Esophagus muscularis mucosa (tissue), 4 donors: ENCODE measurements at regions not wholly inside any gene's neighbourhood (a gene's known extent, or its start where the extent isn't known, plus 50 kb on each side); places are given as distances from the start of the nearest gene placed in this dataset.

Source experiments
- DNase-seq: peaks from one replicate; pipeline ENCODE4 v3.0.0-alpha.2; 2017; ENCODE audit errors: extremely low spot score
- H3K27ac ChIP-seq, 4 donors: fragments of 200-600 bp; sonication (generic); replicated peaks in 1 of 4; 1 replicate in 3 of 4; 2 replicates in 1 of 4; pipeline ENCODE4 v1.5.1; 2016 to 2019; ENCODE audit warnings: mild to moderate bottlenecking in 1 of 4
- H3K27me3 ChIP-seq, 4 donors: fragments of 200-600 bp; sonication (generic); one replicate each; pipeline versions ENCODE4 v1.5.1 to v1.6.0; 2016 to 2019
- H3K36me3 ChIP-seq, 4 donors: fragments of 200-600 bp; sonication (generic); one replicate each; pipeline ENCODE4 v1.5.1; 2016 to 2019
- H3K4me1 ChIP-seq, 4 donors: fragments of 200-600 bp; sonication (generic); one replicate each; pipeline ENCODE4 v1.5.1; 2016 to 2019
- H3K4me3 ChIP-seq, 4 donors: fragments of 200-600 bp; sonication (generic); 1 replicate in 2 of 4; 2 replicates in 2 of 4; pipeline ENCODE4 v1.5.1; 2016 to 2019; ENCODE audit warnings: mild to moderate bottlenecking in 4 of 4, moderate library complexity in 1 of 4
- H3K9me3 ChIP-seq, 4 donors: fragments of 200-600 bp; sonication (generic); 1 replicate in 3 of 4; 2 replicates in 1 of 4; pipeline ENCODE4 v1.5.1; 2016 to 2019
- CTCF ChIP-seq, 3 experiments: fragments of 200-600 bp in 2 of 3; fragments of 450-650 bp in 1 of 3; sonication (generic) in 2 of 3; IDR thresholded peaks; one replicate each; pipeline ENCODE4 v1.5.1; 2017 to 2019; ENCODE audit warnings: antibody characterized with exemption in 3 of 3, mild to moderate bottlenecking in 2 of 3, moderate library complexity in 1 of 3
- EP300 ChIP-seq: sonication (generic); formaldehyde crosslinking; IDR thresholded peaks from one replicate; pipeline ENCODE4 v1.6.1; 2017; ENCODE audit warnings: antibody characterized with exemption
- POLR2A ChIP-seq: fragments of 450-650 bp; IDR thresholded peaks from one replicate; pipeline ENCODE4 v1.6.1; 2017; ENCODE audit warnings: antibody characterized with exemption, moderate library complexity, mild to moderate bottlenecking, low read depth
- POLR2AphosphoS5 ChIP-seq, 2 donors: sonication (generic); formaldehyde crosslinking; IDR thresholded peaks; one replicate each; pipeline ENCODE4 v1.6.1; 2017; ENCODE audit warnings: antibody characterized with exemption in 2 of 2
- WGBS: methylation state at CpG from one replicate; pipeline ENCODE4 v1.1.5; 2018; 5-methylcytosine and 5-hydroxymethylcytosine counted together
- intact Hi-C: fragments of 100-400 bp; cut with DNase I; formaldehyde crosslinking; loops from one replicate; pipeline ENCODE4 v1.15.1; 2023

DNA sequence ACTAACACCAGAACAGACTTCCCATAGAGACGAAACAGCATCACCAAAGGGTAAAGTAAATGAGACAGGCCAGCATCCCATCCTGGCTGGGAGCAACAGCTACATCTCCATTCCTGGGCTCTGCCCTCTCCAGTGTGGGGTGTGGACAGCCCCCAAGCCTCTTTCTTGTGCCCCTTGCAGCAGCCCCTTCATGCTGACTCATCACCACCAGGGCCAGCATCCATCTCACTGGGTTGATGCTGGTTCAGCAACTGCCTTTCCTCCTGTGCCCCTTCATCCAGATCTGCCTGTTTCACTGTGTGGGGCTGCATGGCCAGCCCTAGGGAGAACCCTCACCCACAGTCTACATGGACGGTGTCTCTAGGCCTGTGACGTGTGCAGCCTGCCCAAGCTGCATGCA is 569.1 kb upstream of the TBX3 start:
- intact Hi-C loops = no loop called here
- TF ChIP-seq POLR2A = no peak
- no peak for TF ChIP-seq EP300
- TF ChIP-seq POLR2AphosphoS5 (IDR thresholded peaks at IDR 0.05) = no peak
- no peak for TF ChIP-seq CTCF (IDR thresholded peaks at IDR 0.05)

GRCh38 chr12:115251727-115252126 is 567.8 kb upstream of the TBX3 start:
- Histone ChIP-seq H3K9me3 (no peaks in the 10 kb centered on the region), H3K27me3 (peaks cover 0 to 11% (median 0%) of the 10 kb centered on the region in 4 donors), H3K36me3 (no peaks in the 10 kb centered on the region), H3K4me3 (no peak overlapping the region), H3K27ac (no peak overlapping the region), H3K4me1 (no peaks in the 10 kb centered on the region)
- WGBS = 97% methylated on average over 4 of the region's 6 CpGs
- intact Hi-C loops = no loop called here
- DNase-seq = no peak
- TF ChIP-seq EP300 (no peak), POLR2AphosphoS5 (IDR thresholded peaks at IDR 0.05) (no peak), CTCF (IDR thresholded peaks at IDR 0.05) (no peak)

More for the DNA sequence above, 569.1 kb upstream of the TBX3 start:
- Histone ChIP-seq H3K4me3 (no peak overlapping the region), H3K9me3 (no peaks in the 10 kb centered on the region), H3K27ac (no peak overlapping the region), H3K36me3 (no peaks in the 10 kb centered on the region), H3K27me3 (peaks cover 0 to 11% (median 0%) of the 10 kb centered on the region in 4 donors), H3K4me1 (no peaks in the 10 kb centered on the region)
- DNase-seq = no peak
- WGBS = 94% methylated on average over 3 of the region's 3 CpGs

- H3K4me1 ChIP-seq = no peaks in the 10 kb centered on the region
- H3K36me3 ChIP-seq = no peaks in the 10 kb centered on the region
- intact Hi-C loops = no loop called here
- no peak overlapping the region for H3K4me3 ChIP-seq
- peaks cover 0 to 11% (median 0%) of the 10 kb centered on the region in 4 donors for H3K27me3 ChIP-seq
- TF ChIP-seq POLR2AphosphoS5 (IDR thresholded peaks at IDR 0.05) (no peak), CTCF (IDR thresholded peaks at IDR 0.05) (no peak), EP300 (no peak), POLR2A (no peak)
- no peak for DNase-seq
- H3K9me3 ChIP-seq = no peaks in the 10 kb centered on the region
- no peak overlapping the region for H3K27ac ChIP-seq
- WGBS = 66% methylated on average over 3 of the region's 3 CpGs
Observed at GRCh38 chr12:115249671-115250278, 565.8 kb upstream of the TBX3 start.

- Histone ChIP-seq H3K27ac (no peak overlapping the region), H3K9me3 (no peaks in the 10 kb centered on the region), H3K4me1 (no peaks in the 10 kb centered on the region), H3K27me3 (peaks cover 0 to 6% (median 0%) of the 10 kb centered on the region in 4 donors), H3K36me3 (no peaks in the 10 kb centered on the region), H3K4me3 (no peak overlapping the region)
- intact Hi-C loops = no loop called here
- WGBS = 63% methylated on average over 10 of the region's 10 CpGs
- DNase-seq = no peak
- TF ChIP-seq CTCF (IDR thresholded peaks at IDR 0.05) (no peak), POLR2A (no peak), EP300 (no peak)
Observed at GRCh38 chr12:115245020-115245419, 561.0 kb upstream of the TBX3 start.
